Inflammatory macrophage treated with lipopolysaccharide for 4 hours (primary cell): ENCODE measurements at regions not wholly inside any gene's neighbourhood (a gene's known extent, or its start where the extent isn't known, plus 50 kb on each side); places are given as distances from the start of the nearest gene placed in this dataset.
A peak's percentile ranks its signal among the peaks of the same experiment; 100 is the strongest.
"Not testable (repeated sequence)": the region's sequence is repeated elsewhere in the genome, so short reads cannot be mapped to it uniquely, and the experiment has no call there.

ENCODE experiments used
- DNase-seq: peaks from one replicate; pipeline ENCODE4 v3.0.0-alpha.2; 2020

GRCh38 chr12:31906557-31907301 is 52.5 kb upstream of the RESF1 start:
- DNase-seq = peak; percentile 94

DNA sequence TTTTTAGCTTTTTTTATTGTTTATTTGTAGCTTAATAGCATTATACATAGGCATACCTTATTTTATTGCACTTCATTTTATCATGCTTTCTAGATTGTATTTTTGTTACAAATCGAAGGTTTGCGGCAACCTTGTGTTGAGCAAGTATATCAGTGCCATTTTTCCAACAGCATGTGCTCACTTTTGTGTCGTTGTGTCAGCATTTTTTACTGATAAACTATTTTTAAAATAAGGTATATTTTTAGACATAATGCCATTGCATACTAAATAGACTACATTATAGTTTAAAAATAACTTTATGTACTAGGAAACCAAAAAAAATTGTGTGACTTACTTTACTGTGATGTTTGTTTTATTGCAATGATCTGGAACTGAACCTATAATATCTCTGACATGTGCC is 56.2 kb upstream of the RESF1 start:
- DNase-seq = no peak

DNA sequence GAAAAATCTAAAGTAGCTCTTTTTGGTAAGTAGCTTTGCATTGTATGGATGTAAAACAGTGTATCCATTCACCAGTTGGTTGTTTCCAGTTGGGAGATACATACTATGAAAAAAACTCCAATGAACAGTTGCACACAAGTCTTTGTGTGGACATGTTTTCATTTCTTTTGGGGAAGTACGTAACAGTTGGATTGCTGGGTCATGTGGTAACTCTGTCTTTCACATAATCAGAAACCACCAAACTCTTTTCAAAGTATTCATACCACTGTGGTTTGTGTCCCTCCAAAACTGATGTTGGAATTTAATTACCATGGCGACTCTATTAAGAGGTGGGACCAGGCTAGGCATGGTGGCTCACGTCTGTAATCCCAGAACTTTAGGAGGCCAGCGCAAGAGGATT is 58.9 kb upstream of the RESF1 start:
- peak; percentile 27 for DNase-seq

DNA sequence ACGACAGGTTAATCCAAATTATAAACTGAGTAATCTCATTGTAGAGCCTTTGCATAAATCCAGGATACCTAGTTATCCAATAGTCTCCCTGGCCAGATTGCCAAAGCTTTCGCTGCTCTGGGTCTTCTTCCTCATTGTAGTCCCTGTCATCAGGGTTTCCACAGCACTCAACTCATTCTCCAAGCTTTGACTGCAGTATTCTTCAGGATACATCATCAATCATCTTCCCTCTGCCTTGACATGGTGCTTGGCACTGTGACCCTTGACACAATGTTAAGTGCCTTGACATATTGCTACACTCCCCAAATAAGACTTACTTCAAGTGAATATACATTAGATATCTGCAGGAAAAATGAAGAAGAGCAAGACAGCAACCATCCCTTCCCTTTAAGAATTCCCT is 60.1 kb upstream of the RESF1 start:
- DNase-seq = peak; percentile 46

DNA sequence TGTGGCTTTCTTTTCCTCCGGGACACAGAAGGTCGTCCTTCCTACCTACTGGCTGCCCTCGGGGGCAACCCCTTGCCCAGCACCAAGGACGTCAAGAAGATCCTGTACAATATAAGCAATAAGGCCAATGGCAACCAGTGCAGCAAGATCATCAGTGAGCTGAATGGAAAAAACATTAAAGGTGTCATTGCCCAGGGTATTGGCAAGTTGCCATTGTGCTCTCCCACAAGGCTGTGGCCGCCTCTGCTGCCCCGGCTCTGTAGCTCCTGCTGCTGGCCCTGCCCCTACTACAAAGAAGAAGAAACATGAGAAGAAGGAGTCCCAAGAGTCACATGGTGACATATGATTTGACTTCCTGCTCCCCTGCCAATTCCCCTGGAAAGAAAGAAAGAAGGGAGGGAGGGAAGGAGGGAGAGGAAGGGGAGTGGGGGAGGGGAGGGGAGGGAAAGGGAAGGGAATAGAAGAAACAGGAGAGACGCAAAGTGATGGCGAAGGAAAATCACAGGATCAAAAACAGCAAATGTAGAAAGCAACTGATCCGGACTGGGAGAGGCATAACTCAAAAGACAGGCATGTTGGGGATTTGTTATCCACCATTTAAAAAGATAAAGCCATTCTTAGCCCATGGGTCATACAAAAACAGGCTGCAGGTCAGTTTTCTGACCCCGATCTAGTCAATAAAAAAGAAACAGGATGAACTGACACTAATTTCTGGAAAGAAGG is 61.3 kb upstream of the RESF1 start:
- DNase-seq = peak; percentile 21

DNA sequence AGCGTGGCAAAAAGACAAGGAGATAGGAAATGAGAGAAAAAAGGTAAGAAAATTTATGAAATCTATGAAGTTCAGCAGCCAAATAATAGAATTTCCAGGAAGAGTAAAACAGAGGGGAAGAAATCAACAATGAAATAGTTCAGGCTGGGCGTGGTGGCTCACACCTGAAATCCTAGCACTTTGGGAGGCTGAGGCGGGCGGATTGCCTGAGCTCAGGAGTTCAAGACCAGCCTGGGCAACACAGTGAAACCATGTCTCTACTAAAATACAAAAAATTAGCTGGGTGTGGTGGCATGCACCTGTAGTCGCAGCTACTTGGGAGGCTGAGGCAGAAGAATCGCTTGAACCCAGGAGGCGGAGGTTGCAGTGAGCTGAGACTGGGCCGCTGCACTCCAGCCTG is 62.1 kb upstream of the RESF1 start:
- DNase-seq = not testable (repeated sequence)

- DNase-seq = no peak
Measured at GRCh38 chr12:31896514-31897039, 62.6 kb upstream of the RESF1 start.

GRCh38 chr12:31895449-31896150 is 63.6 kb upstream of the RESF1 start:
- DNase-seq = no peak

DNA sequence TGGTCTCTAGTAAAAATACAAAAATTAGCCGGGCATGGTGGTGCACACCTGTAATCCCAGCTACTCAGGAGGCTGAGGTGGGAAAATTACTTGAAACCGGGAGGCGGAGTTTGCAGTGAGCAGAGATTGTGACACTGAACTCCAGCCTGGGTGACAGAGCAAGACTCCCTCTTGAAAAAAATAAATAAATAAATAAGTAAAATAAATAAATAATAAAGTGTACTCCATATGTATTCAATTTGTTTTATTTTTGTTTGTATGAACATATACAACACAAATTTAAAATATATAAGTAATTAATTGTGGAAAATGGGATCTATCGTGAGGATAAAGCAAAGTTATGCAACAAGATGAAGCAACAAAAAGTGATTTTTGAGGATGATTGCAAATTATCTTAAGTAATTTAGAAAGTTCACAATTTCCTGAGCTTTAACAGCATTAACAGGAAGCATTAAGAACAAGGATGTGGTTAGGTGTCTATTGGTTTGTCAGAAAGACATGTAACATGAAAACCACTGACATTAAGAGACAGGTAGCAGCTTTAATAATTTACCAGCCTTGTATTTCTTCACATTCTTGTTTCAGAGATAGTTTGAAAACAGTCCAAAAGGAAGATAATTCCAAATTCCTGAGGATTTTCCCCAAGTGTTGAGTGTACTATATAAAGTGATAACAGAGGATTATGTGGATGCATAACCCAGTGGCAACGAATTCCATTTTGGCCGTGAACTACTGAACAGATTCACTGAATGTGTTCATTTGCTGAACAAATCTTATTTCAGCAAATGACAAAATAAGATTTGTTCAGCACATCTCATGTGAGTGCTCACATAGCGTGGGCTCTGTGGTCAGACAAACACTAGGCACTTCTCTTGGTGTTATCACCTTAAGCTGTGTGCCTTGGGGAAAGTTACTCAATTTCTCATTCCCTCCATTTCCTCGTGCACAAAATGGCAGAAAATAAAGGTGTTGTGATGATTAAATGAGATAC is 68.6 kb upstream of the RESF1 start:
- peak; percentile 61 for DNase-seq

GRCh38 chr12:31887109-31887811 is 72.0 kb upstream of the RESF1 start:
- DNase-seq = peak; percentile 69

DNA sequence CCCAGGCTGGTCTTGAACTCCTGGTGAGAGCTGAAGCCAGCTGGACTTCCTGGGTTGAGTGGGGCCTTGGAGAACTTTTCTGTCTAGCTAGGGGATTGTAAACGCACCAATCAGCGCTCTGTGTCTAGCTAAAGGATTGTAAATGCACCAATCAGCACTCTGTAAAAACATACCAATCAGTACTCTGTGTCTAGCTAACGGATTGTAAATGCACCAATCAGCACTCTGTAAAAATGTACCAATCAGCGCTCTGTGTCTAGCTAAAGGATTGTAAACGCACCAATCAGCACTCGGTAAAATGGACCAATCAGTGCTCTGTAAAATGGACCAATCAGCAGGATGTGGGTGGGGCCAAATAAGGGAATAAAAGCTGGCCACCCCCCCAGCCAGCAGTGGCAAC is 76.5 kb upstream of the RESF1 start:
- not testable (repeated sequence) for DNase-seq

DNA sequence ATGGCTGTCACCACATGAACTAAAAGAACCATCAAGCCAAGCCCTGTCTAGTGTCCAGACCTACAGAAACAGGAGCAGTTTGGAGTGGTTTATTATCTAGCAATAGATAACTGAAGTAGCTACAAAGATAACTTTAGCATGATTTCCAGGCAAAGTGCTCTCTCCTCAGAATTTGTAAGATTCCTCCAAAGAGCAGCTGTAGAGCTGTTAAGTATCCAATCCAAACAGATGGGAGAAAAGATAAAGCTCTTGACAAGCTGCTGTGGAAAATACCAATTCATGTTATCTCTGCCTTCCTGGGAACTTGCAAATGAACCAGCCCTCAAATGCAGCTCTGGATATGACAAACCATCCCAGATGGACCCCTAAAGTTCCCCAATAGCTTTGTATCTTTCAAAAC is 78.9 kb upstream of the RESF1 start:
- DNase-seq = no peak

DNA sequence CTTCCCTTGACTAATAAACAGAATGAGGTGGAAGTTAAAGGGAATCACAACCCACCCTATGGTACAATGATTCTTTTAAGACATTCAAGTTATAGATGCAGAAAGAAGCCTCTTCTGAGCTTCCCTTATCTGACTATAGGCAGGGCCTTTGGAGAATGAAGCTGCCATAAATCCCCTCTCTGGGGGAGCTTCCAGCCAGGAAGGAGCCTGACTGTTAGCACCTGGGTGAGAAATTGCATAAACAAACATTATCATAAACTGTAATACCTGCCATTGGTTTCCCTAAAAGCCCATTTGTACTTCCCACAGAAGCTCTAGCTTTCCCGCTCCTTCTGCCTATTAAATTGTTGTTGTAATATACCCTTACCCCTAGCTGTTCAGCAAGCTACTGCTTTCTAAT is 81.3 kb upstream of the RESF1 start:
- DNase-seq = no peak

DNA sequence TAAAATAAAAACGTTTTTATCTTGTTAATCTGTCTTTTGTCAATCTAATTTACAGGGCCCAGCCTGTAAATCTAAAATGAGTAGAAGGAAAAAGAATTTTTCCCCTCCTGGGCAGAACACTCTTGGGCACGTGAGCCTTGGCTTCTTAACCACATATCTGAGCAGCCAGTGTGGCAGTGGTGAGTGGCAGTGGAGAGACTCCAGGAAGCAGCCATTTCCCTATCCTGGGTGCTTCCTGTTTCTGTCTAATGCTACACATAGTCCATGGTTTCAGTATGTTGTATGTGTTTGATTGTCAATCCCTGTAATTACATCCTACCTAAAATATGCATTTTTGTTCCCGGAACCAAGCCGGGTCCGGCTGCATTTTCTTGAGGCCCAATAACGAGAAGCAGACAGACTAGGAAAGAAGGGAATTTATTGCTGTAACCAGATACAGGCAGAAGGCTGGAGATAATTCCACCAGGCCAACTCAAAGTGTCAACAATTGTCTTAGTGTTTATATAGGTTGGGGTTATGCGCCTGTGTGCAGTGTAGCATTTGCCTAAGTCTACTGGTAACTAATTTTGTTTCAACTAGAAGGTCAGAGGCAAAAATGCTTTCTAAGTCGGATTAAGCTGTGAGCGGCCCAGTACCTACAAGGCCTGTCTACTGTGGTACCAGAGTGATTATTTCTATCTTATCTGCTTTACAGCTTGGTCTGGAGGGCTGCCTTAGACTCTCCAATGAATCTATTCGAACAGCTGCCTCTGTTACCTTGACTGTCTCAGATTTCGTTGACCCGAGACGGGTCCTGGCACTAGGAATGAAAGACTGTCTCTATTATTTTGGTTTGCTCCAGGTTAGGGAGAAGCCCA is 82.4 kb upstream of the RESF1 start:
- peak; percentile 76 for DNase-seq

- DNase-seq = no peak
Measured at GRCh38 chr12:31875609-31875964, 83.6 kb upstream of the RESF1 start.

GRCh38 chr12:31874961-31875608 is 84.1 kb upstream of the RESF1 start:
- DNase-seq = peak; percentile 86

- DNase-seq = no peak
Measured at GRCh38 chr12:31872831-31873604, 86.2 kb upstream of the RESF1 start.

- DNase-seq = no peak
Measured at GRCh38 chr12:31869972-31870371, 89.2 kb upstream of the RESF1 start.

DNA sequence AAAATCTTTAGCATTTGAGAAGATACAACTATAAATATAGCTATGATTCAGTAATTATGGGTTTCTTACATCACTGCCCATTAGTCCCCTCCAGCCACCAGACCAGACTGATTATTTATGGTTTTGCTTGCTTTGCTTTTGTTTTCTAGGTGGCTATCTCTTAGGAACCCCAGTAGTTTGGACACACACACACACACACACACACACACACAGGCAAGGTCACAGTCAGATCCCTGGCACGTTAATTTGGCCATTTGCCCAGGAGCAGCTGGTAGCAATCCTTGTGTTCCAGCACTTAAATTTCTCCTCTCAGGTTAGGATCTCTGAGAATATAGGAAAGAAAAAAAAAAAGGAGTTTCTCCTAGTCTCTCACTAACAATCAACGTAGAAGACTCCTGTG is 90.2 kb upstream of the RESF1 start:
- no peak for DNase-seq
